Motor neuron (in vitro differentiated cells): ENCODE measurements at regions not wholly inside any gene's neighbourhood (a gene's known extent, or its start where the extent isn't known, plus 50 kb on each side); places are given as distances from the start of the nearest gene placed in this dataset.
"Not testable (repeated sequence)": the region's sequence is repeated elsewhere in the genome, so short reads cannot be mapped to it uniquely, and the experiment has no call there.

Source experiments
- ATAC-seq, 8 experiments: fragments of 200-7000 bp; cut with Tn5 transposase; replicated peaks in 6 of 8; 2 replicates each; pipeline ENCODE4 v1.8.0; 2021; ENCODE audit warnings: mild to moderate bottlenecking in 8 of 8, moderate library complexity in 8 of 8
- H3K27ac ChIP-seq, 2 donors: fragments of 250-450 bp; sonication (Bioruptor Pico); 2 replicates each; pipeline ENCODE4 v1.9.0; 2021; ENCODE audit warnings: antibody characterized with exemption in 2 of 2, mild to moderate bottlenecking in 2 of 2, moderate library complexity in 1 of 2
- H3K4me1 ChIP-seq, 2 donors: fragments of 250-450 bp; sonication (Bioruptor Pico); replicated peaks in 1 of 2; 2 replicates each; pipeline ENCODE4 v1.6.1; 2021; ENCODE audit warnings: antibody characterized with exemption in 2 of 2, mild to moderate bottlenecking in 2 of 2, moderate library complexity in 1 of 2
- H3K4me3 ChIP-seq, 5 donors: fragments of 250-450 bp; sonication (Bioruptor Pico); 2 replicates each; pipeline ENCODE4 v1.9.0; 2021; ENCODE audit warnings: antibody characterized with exemption in 5 of 5, mild to moderate bottlenecking in 5 of 5, moderate library complexity in 4 of 5
- WGBS, 10 experiments: fragments of 450-650 bp; shearing (Covaris generic); methylation state at CpG; one replicate each; pipeline ENCODE4 v1.0.0; 2022; 5-methylcytosine and 5-hydroxymethylcytosine counted together
- in situ Hi-C, 9 experiments: fragments of 400-800 bp; cut with MboI; loops; one replicate each; pipeline ENCODE4 v1.15.0; 2021; ENCODE audit warnings: low sequenced_read_pairs in 9 of 9, low pct_unique_long_range_greater_than_20kb in 2 of 9; ENCODE audit not compliant: unreplicated experiment in 9 of 9

- 20 to 73% (median 47%) methylated on average over 1 to 5 of the region's 5 CpGs for WGBS, 10 experiments
- Histone ChIP-seq H3K27ac (no peak overlapping the region), H3K4me3 (no peak overlapping the region), H3K4me1 (no peaks in the 10 kb centered on the region)
- peak in 2 of 8 experiments; percentile 39 to 49 for ATAC-seq
- in situ Hi-C loops = no loop called here
Measured at GRCh38 chr10:91090761-91091529, 129.5 kb upstream of the PCGF5 start.

GRCh38 chr10:91091780-91092179 is 128.7 kb upstream of the PCGF5 start:
- H3K27ac ChIP-seq = no peak overlapping the region
- no peak overlapping the region for H3K4me3 ChIP-seq
- H3K4me1 ChIP-seq = no peaks in the 10 kb centered on the region
- no peak for ATAC-seq
- in situ Hi-C loops = no loop called here
- 20 to 100% (median 78%) methylated on average over 1 to 2 of the region's 2 CpGs; no CpG with 5 or more reads in 3 of the 10 experiments for WGBS, 10 experiments

GRCh38 chr10:91096274-91096673 is 124.2 kb upstream of the PCGF5 start:
- no peak overlapping the region for H3K27ac ChIP-seq
- in situ Hi-C loops = no loop called here
- WGBS, 10 experiments = 8 to 78% (median 57%) methylated on average over 1 to 3 of the region's 3 CpGs; no CpG with 5 or more reads in 4 of the 10 experiments
- H3K4me3 ChIP-seq = no peak overlapping the region
- no peak for ATAC-seq
- H3K4me1 ChIP-seq = no peaks in the 10 kb centered on the region

- H3K4me3 ChIP-seq = no peak overlapping the region
- in situ Hi-C loops = no loop called here
- H3K4me1 ChIP-seq = no peaks in the 10 kb centered on the region
- H3K27ac ChIP-seq = no peak overlapping the region
- no peak for ATAC-seq
Measured at GRCh38 chr10:91097313-91097712, 123.2 kb upstream of the PCGF5 start.

GRCh38 chr10:91098021-91098420 is 122.4 kb upstream of the PCGF5 start:
- H3K4me3 ChIP-seq, H3K4me1 ChIP-seq, in situ Hi-C loops, H3K27ac ChIP-seq, ATAC-seq: not testable (repeated sequence)
- 14 to 100% (median 60%) methylated on average over 1 of the region's 2 CpGs; no CpG with 5 or more reads in 5 of the 10 experiments for WGBS, 10 experiments

- in situ Hi-C loops = no loop called here
- Histone ChIP-seq H3K27ac (no peak overlapping the region), H3K4me1 (no peaks in the 10 kb centered on the region), H3K4me3 (no peak overlapping the region)
- 0 to 100% (median 74%) methylated on average over 1 to 4 of the region's 5 CpGs; no CpG with 5 or more reads in 1 of the 10 experiments for WGBS, 10 experiments
- ATAC-seq = no peak
Measured at GRCh38 chr10:91103384-91104192, 116.9 kb upstream of the PCGF5 start.

- H3K4me3 ChIP-seq = no peak overlapping the region
- in situ Hi-C loops = no loop called here
- 0 to 97% (median 76%) methylated on average over 1 to 8 of the region's 13 CpGs; no CpG with 5 or more reads in 2 of the 10 experiments for WGBS, 10 experiments
- no peak overlapping the region for H3K27ac ChIP-seq
- no peaks in the 10 kb centered on the region for H3K4me1 ChIP-seq
- ATAC-seq = no peak
Measured at GRCh38 chr10:91104193-91105041, 116.0 kb upstream of the PCGF5 start.

- in situ Hi-C loops = no loop called here
- Histone ChIP-seq H3K27ac (no peak overlapping the region), H3K4me1 (no peaks in the 10 kb centered on the region), H3K4me3 (no peak overlapping the region)
- 8 to 92% (median 83%) methylated on average over 2 of the region's 2 CpGs; no CpG with 5 or more reads in 6 of the 10 experiments for WGBS, 10 experiments
- ATAC-seq = no peak
Measured at GRCh38 chr10:91105269-91105668, 115.2 kb upstream of the PCGF5 start.

- Histone ChIP-seq H3K27ac (no peak overlapping the region), H3K4me1 (no peaks in the 10 kb centered on the region), H3K4me3 (no peak overlapping the region)
- no peak for ATAC-seq
- in situ Hi-C loops = no loop called here
Measured at GRCh38 chr10:91108820-91109219, 111.6 kb upstream of the PCGF5 start.

GRCh38 chr10:91111060-91111459 is 109.4 kb upstream of the PCGF5 start:
- 44 to 96% (median 78%) methylated on average over 1 to 3 of the region's 3 CpGs; no CpG with 5 or more reads in 2 of the 10 experiments for WGBS, 10 experiments
- no peaks in the 10 kb centered on the region for H3K4me1 ChIP-seq
- no peak overlapping the region for H3K4me3 ChIP-seq
- in situ Hi-C loops = no loop called here
- ATAC-seq = no peak
- H3K27ac ChIP-seq = no peak overlapping the region

- no peak for ATAC-seq
- in situ Hi-C loops = no loop called here
- WGBS, 10 experiments = 41 to 97% (median 92%) methylated on average over 1 to 9 of the region's 9 CpGs; no CpG with 5 or more reads in 1 of the 10 experiments
- H3K4me3 ChIP-seq = no peak overlapping the region
- peaks cover 4 to 7% of the 10 kb centered on the region in 2 donors for H3K4me1 ChIP-seq
- no peak overlapping the region for H3K27ac ChIP-seq
Measured at GRCh38 chr10:91115618-91116390, 104.7 kb upstream of the PCGF5 start.

- H3K4me3 ChIP-seq = no peak overlapping the region
- peaks cover 4 to 7% of the 10 kb centered on the region in 2 donors for H3K4me1 ChIP-seq
- in situ Hi-C loops = no loop called here
- WGBS, 10 experiments = 5 to 64% (median 27%) methylated on average over 2 of the region's 2 CpGs; no CpG with 5 or more reads in 1 of the 10 experiments
- peak in 4 of 8 experiments; percentile 24 to 94 (median 50) for ATAC-seq
- H3K27ac ChIP-seq = no peak overlapping the region
Measured at GRCh38 chr10:91117505-91117904, 103.0 kb upstream of the PCGF5 start.
